ENCODE measurements at regions not wholly inside any gene's neighbourhood (a gene's known extent, or its start where the extent isn't known, plus 50 kb on each side); places are given as distances from the start of the nearest gene placed in this dataset.

GRCh38 chr6:144660561-144661115 is 375.5 kb downstream of the UTRN start:
- no peak for TF ChIP-seq EZH2phosphoT487 (IDR thresholded peaks at IDR 0.05; ENCODE audit: borderline replicate concordance, low read length)
- TF ChIP-seq CTCF (conservative IDR thresholded peaks at IDR 0.05; ENCODE audit: low read depth, low read length) = no peak
- no peak for TF ChIP-seq EZH2 (IDR thresholded peaks at IDR 0.05; ENCODE audit: low read length, unreplicated experiment)

Data from PC-3 (cell line).